Type B pancreatic cell (in vitro differentiated cells): ENCODE measurements at regions not wholly inside any gene's neighbourhood (a gene's known extent, or its start where the extent isn't known, plus 50 kb on each side); places are given as distances from the start of the nearest gene placed in this dataset.
A peak's percentile ranks its signal among the peaks of the same experiment; 100 is the strongest.

Source experiments
- DNase-seq: peaks from one replicate; pipeline ENCODE4 v3.0.0; 2021; ENCODE audit warnings: mixed read lengths; ENCODE audit not compliant: unreplicated experiment; ENCODE audit errors: extremely low spot score
- H3K27ac Mint-ChIP-seq: 2 replicates; pipeline ENCODE4 v1.8.0; 2021; ENCODE audit warnings: mild to moderate bottlenecking, mixed read lengths
- H3K27me3 Mint-ChIP-seq: 2 replicates; pipeline ENCODE4 v1.8.0; 2021; ENCODE audit warnings: mixed read lengths
- H3K36me3 Mint-ChIP-seq: 2 replicates; pipeline ENCODE4 v1.8.0; 2021; ENCODE audit warnings: mixed read lengths
- H3K4me1 Mint-ChIP-seq: one replicate; pipeline ENCODE4 v1.8.0; 2021; ENCODE audit warnings: mixed read lengths; ENCODE audit not compliant: unreplicated experiment
- H3K4me3 Mint-ChIP-seq: 2 replicates; pipeline ENCODE4 v1.8.0; 2021; ENCODE audit warnings: mild to moderate bottlenecking, mixed read lengths
- H3K9me3 Mint-ChIP-seq: 2 replicates; pipeline ENCODE4 v1.8.0; 2021; ENCODE audit warnings: mixed read lengths
- TF ChIP-seq, protein P1 (sequence below): fragments of 200-600 bp; sonication (generic); conservative IDR thresholded peaks from 2 replicates; pipeline ENCODE4 v1.5.0; 2021; ENCODE audit warnings: antibody characterized with exemption, mild to moderate bottlenecking

DNA sequence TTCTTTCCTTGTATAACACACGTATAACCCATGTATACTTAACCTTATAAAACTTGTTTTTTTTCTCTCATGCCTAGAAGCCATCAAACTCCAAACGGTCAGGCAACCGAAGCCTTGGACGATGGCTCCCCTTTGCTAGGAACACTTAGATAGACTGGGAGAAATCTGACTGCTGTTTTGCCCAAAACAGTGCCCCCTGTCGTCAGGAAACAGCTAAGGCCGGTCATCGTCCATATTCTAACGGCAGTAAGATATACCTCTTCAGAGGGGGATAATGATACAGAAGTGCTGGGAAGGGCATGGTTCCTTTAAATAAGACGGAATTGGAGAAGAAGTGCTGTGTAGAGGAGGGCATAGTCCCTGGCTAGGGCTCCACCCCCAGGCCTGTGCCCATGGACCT is 130.5 kb downstream of the SLC41A2 start:
- Mint-ChIP-seq H3K36me3 (no peaks in the 10 kb centered on the region), H3K4me3 (no peak overlapping the region), H3K27ac (no peak overlapping the region), H3K27me3 (no peaks in the 10 kb centered on the region), H3K4me1 (no peaks in the 10 kb centered on the region), H3K9me3 (peaks cover 9% of the 10 kb centered on the region)
- TF ChIP-seq, protein P1, sequence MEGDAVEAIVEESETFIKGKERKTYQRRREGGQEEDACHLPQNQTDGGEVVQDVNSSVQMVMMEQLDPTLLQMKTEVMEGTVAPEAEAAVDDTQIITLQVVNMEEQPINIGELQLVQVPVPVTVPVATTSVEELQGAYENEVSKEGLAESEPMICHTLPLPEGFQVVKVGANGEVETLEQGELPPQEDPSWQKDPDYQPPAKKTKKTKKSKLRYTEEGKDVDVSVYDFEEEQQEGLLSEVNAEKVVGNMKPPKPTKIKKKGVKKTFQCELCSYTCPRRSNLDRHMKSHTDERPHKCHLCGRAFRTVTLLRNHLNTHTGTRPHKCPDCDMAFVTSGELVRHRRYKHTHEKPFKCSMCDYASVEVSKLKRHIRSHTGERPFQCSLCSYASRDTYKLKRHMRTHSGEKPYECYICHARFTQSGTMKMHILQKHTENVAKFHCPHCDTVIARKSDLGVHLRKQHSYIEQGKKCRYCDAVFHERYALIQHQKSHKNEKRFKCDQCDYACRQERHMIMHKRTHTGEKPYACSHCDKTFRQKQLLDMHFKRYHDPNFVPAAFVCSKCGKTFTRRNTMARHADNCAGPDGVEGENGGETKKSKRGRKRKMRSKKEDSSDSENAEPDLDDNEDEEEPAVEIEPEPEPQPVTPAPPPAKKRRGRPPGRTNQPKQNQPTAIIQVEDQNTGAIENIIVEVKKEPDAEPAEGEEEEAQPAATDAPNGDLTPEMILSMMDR = peak; percentile 61
- no peak for DNase-seq

GRCh38 chr12:104825408-104825807 is 132.7 kb downstream of the SLC41A2 start:
- TF ChIP-seq, protein P1 = peak; percentile 65
- Mint-ChIP-seq H3K4me3 (no peak overlapping the region), H3K4me1 (no peaks in the 10 kb centered on the region), H3K9me3 (peaks cover 9% of the 10 kb centered on the region), H3K27ac (no peak overlapping the region), H3K36me3 (no peaks in the 10 kb centered on the region), H3K27me3 (no peaks in the 10 kb centered on the region)
- no peak for DNase-seq

- peaks cover 9% of the 10 kb centered on the region for H3K9me3 Mint-ChIP-seq
- TF ChIP-seq, protein P1 = no peak
- no peaks in the 10 kb centered on the region for H3K27me3 Mint-ChIP-seq
- no peak overlapping the region for H3K4me3 Mint-ChIP-seq
- H3K36me3 Mint-ChIP-seq = no peaks in the 10 kb centered on the region
- no peak for DNase-seq
- no peak overlapping the region for H3K27ac Mint-ChIP-seq
- no peaks in the 10 kb centered on the region for H3K4me1 Mint-ChIP-seq
These were observed 134.1 kb downstream of the SLC41A2 start for GRCh38 chr12:104823985-104824461.

GRCh38 chr12:104822941-104823340 is 135.1 kb downstream of the SLC41A2 start:
- TF ChIP-seq, protein P1 = no peak
- H3K4me3 Mint-ChIP-seq = no peak overlapping the region
- no peaks in the 10 kb centered on the region for H3K36me3 Mint-ChIP-seq
- no peak for DNase-seq
- H3K27ac Mint-ChIP-seq = no peak overlapping the region
- H3K9me3 Mint-ChIP-seq = peaks cover 9% of the 10 kb centered on the region
- no peaks in the 10 kb centered on the region for H3K4me1 Mint-ChIP-seq
- no peaks in the 10 kb centered on the region for H3K27me3 Mint-ChIP-seq

DNA sequence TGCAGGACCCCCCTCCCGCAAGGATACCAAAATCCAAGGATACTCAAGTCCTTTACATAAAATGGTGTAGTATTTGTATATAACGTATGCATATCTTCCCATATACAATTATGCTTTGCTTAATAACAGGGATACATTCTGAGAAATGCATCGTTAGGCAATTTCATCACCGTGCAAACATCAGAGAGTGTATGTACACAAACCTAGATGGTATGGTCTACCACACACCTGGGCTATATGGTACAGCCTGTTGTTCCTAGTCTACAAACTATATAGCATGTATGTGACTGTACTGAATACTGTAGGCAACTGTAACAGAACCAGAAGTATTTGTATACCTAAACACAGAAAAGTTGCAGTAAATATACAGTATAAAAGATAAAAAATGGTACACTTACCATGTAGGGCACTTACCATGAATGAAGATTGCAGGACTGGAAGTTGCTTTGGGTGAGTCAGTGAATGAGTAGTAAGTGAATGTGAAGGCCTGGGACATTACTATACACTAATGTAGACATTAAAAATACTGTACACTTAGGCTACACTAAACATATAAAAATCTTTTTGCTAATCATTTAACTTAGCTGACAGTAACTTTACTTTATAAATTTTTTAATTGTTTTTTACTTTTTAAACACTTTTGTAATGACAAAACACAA is 141.1 kb downstream of the SLC41A2 start:
- H3K36me3 Mint-ChIP-seq = no peaks in the 10 kb centered on the region
- TF ChIP-seq, protein P1 = no peak
- no peak overlapping the region for H3K27ac Mint-ChIP-seq
- no peaks in the 10 kb centered on the region for H3K4me1 Mint-ChIP-seq
- H3K27me3 Mint-ChIP-seq = no peaks in the 10 kb centered on the region
- no peak overlapping the region for H3K4me3 Mint-ChIP-seq
- no peak for DNase-seq
- no peaks in the 10 kb centered on the region for H3K9me3 Mint-ChIP-seq
